Hepatocyte (in vitro differentiated cells): ENCODE measurements at regions not wholly inside any gene's neighbourhood (a gene's known extent, or its start where the extent isn't known, plus 50 kb on each side); places are given as distances from the start of the nearest gene placed in this dataset.

Experiments used
- DNase-seq: peaks from one replicate; pipeline ENCODE4 v3.0.0-alpha.2; 2016; ENCODE audit warnings: low spot score
- H2AFZ ChIP-seq: fragments of 200-600 bp; sonication (generic); 2 replicates; pipeline ENCODE4 v1.6.0; 2016; ENCODE audit warnings: antibody characterized with exemption, mild to moderate bottlenecking
- H3K27ac ChIP-seq: fragments of 200-600 bp; sonication (generic); 2 replicates; pipeline ENCODE4 v1.5.1; 2016; ENCODE audit warnings: mild to moderate bottlenecking
- H3K27me3 ChIP-seq: fragments of 200-600 bp; sonication (generic); 2 replicates; pipeline ENCODE4 v1.6.1; 2016
- H3K36me3 ChIP-seq: fragments of 200-600 bp; sonication (generic); replicated peaks from 2 replicates; pipeline ENCODE4 v1.5.1; 2016; ENCODE audit warnings: low read depth; ENCODE audit not compliant: insufficient read depth
- H3K4me1 ChIP-seq: fragments of 200-600 bp; sonication (generic); 2 replicates; pipeline ENCODE4 v1.5.1; 2016; ENCODE audit warnings: mild to moderate bottlenecking, moderate library complexity; ENCODE audit not compliant: insufficient read depth
- H3K4me2 ChIP-seq: fragments of 200-600 bp; sonication (generic); 2 replicates; pipeline ENCODE4 v1.6.0; 2016
- H3K4me3 ChIP-seq: fragments of 200-600 bp; sonication (generic); 2 replicates; pipeline ENCODE4 v1.5.1; 2016; ENCODE audit warnings: mild to moderate bottlenecking
- H3K79me2 ChIP-seq: fragments of 200-600 bp; sonication (generic); 2 replicates; pipeline ENCODE4 v1.6.0; 2017; ENCODE audit warnings: mild to moderate bottlenecking
- H3K9me2 ChIP-seq: fragments of 200-600 bp; sonication (generic); replicated peaks from 2 replicates; pipeline ENCODE4 v1.6.0; 2017; ENCODE audit warnings: mild to moderate bottlenecking; ENCODE audit not compliant: insufficient read depth
- H3K9me3 ChIP-seq: fragments of 200-600 bp; sonication (generic); 2 replicates; pipeline ENCODE4 v1.5.1; 2016; ENCODE audit warnings: low read depth, mild to moderate bottlenecking
- H4K20me1 ChIP-seq: fragments of 200-600 bp; sonication (generic); 2 replicates; pipeline ENCODE4 v1.6.0; 2016; ENCODE audit warnings: mild to moderate bottlenecking; ENCODE audit not compliant: insufficient read depth, poor library complexity, severe bottlenecking
- CTCF ChIP-seq: fragments of 200-600 bp; sonication (generic); IDR thresholded peaks from 2 replicates; pipeline ENCODE4 v1.5.1; 2016; ENCODE audit warnings: antibody characterized with exemption, mild to moderate bottlenecking; ENCODE audit not compliant: poor library complexity
- EZH2 ChIP-seq: fragments of 200-600 bp; sonication (generic); IDR thresholded peaks from 2 replicates; pipeline ENCODE4 v1.6.1; 2016; ENCODE audit warnings: antibody characterized with exemption, mild to moderate bottlenecking, borderline replicate concordance
- EZH2phosphoT487 ChIP-seq: fragments of 200-600 bp; sonication (generic); IDR thresholded peaks from one replicate; pipeline ENCODE4 v1.6.1; 2018; ENCODE audit warnings: antibody characterized with exemption, mild to moderate bottlenecking, low read depth, moderate library complexity; ENCODE audit not compliant: unreplicated experiment, severe bottlenecking
- WGBS: methylation state at CpG from one replicate; pipeline ENCODE4 v1.1.6; 2016; ENCODE audit warnings: low lambda C conversion rate; ENCODE audit errors: missing lambda C conversion rate; 5-methylcytosine and 5-hydroxymethylcytosine counted together

GRCh38 chr1:229905031-229905545 lies 161.9 kb upstream of the GALNT2 start:
- no peaks in the 10 kb centered on the region for H3K9me3 ChIP-seq
- no peak for DNase-seq
- H3K4me3 ChIP-seq = no peak overlapping the region
- H3K4me1 ChIP-seq = no peaks in the 10 kb centered on the region
- H2AFZ ChIP-seq = no peak overlapping the region
- no peak overlapping the region for H3K4me2 ChIP-seq
- H3K36me3 ChIP-seq = no peaks in the 10 kb centered on the region
- TF ChIP-seq CTCF (no peak), EZH2 (no peak), EZH2phosphoT487 (no peak)
- H3K27me3 ChIP-seq = no peaks in the 10 kb centered on the region
- no peaks in the 10 kb centered on the region for H3K9me2 ChIP-seq
- no peaks in the 10 kb centered on the region for H3K79me2 ChIP-seq
- no peaks in the 10 kb centered on the region for H4K20me1 ChIP-seq
- no peak overlapping the region for H3K27ac ChIP-seq
- 78% methylated on average over 7 of the region's 7 CpGs for WGBS

GRCh38 chr1:229905652-229906051 lies 161.4 kb upstream of the GALNT2 start:
- TF ChIP-seq CTCF (no peak), EZH2 (no peak), EZH2phosphoT487 (no peak)
- no peaks in the 10 kb centered on the region for H3K9me3 ChIP-seq
- H3K9me2 ChIP-seq = no peaks in the 10 kb centered on the region
- no peaks in the 10 kb centered on the region for H4K20me1 ChIP-seq
- 94% methylated on average over 1 of the region's 1 CpG for WGBS
- DNase-seq = no peak
- no peaks in the 10 kb centered on the region for H3K79me2 ChIP-seq
- H3K27ac ChIP-seq = no peak overlapping the region
- H2AFZ ChIP-seq = no peak overlapping the region
- H3K4me3 ChIP-seq = no peak overlapping the region
- H3K27me3 ChIP-seq = no peaks in the 10 kb centered on the region
- no peaks in the 10 kb centered on the region for H3K4me1 ChIP-seq
- H3K4me2 ChIP-seq = no peak overlapping the region
- H3K36me3 ChIP-seq = no peaks in the 10 kb centered on the region

- Histone ChIP-seq H3K27me3 (no peaks in the 10 kb centered on the region), H2AFZ (no peak overlapping the region), H3K27ac (no peak overlapping the region), H3K9me2 (no peaks in the 10 kb centered on the region), H3K36me3 (no peaks in the 10 kb centered on the region), H3K4me3 (no peak overlapping the region), H4K20me1 (no peaks in the 10 kb centered on the region), H3K79me2 (no peaks in the 10 kb centered on the region), H3K4me2 (no peak overlapping the region), H3K9me3 (no peaks in the 10 kb centered on the region), H3K4me1 (no peaks in the 10 kb centered on the region)
- no peak for DNase-seq
- no peak for TF ChIP-seq EZH2
- TF ChIP-seq CTCF = no peak
- TF ChIP-seq EZH2phosphoT487 = no peak
- 73% methylated on average over 7 of the region's 7 CpGs for WGBS
These were observed 159.0 kb upstream of the GALNT2 start for GRCh38 chr1:229907884-229908638.
